ENCODE measurements at regions not wholly inside any gene's neighbourhood (a gene's known extent, or its start where the extent isn't known, plus 50 kb on each side); places are given as distances from the start of the nearest gene placed in this dataset.

- DNase-seq = no peak
Measured at GRCh38 chr19:28927456-28927855, 285.5 kb downstream of the UQCRFS1 start.

DNA sequence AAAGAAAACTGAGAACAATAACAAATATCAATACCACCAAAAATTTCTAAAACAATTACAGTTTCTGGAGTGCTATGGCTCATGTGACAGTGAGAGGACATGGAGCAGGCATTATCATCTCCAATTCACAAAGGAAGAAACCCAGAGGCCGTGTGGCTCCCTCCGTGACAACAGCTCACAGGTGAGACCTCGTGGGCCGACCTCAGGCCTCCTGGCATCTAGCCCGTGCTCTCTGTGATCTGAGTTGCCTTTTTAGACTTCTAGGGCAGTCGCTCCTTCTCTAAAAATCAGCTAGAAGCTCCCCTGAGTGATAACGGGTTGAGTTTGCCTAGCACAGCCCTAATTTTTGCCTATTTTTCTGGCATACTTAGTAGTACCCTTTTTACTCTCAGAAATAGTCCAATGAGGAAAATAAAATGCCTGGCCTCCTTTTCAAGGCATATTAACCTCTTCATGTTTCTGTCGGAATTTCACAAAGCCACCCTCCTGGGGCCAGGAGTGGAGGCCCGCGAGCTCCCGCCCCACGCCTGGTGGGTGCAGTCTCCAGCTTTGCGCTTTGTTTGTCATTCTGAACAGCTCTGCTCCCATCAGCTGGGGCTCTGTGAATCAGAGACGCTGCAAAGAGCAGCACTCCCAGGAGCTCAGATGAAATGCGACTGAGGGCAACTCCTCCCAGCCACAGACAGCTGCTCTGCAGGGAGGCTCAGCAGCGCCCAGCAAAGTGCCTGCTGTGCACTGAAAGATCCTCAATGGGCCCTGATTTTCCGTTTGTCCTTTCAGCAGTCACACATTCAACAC is 292.5 kb downstream of the UQCRFS1 start:
- DNase-seq = no peak

- no peak for DNase-seq
Measured at GRCh38 chr19:28917621-28918020, 295.3 kb downstream of the UQCRFS1 start.

DNA sequence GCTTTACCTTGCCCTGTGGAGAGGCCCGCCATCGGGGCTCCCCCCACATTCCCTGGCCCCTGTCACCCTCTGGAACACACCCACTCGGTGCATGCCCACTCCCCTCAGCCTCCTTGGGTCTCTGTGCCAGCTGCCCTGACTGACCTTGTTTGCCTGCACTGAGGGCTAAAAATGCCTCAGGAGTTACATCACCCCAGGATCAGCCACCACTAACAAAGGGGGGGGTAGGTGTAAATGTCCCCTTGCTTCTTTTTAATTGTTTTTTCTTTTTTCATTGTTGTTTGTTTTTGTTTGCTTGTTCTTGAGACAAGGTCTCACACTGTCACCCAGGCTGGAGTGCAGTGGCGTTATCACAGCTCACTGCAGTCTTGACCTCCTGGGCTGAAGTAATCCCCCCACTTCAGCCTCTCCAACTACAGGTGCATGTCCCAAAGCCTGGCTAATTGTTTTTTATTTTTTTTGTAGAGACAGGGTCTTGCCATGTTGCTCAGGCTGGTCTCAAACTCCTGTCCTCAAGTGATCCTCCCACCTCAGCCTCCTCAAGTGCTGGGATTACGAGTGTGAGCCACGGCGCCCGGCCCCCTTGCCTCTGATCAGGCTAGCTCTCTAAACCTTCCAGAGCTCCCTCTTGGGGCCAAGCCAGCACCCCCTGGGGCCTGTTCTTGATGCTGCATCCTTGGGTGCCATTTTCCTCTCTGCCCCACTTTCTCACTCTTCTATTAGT is 297.1 kb downstream of the UQCRFS1 start:
- no peak for DNase-seq

DNA sequence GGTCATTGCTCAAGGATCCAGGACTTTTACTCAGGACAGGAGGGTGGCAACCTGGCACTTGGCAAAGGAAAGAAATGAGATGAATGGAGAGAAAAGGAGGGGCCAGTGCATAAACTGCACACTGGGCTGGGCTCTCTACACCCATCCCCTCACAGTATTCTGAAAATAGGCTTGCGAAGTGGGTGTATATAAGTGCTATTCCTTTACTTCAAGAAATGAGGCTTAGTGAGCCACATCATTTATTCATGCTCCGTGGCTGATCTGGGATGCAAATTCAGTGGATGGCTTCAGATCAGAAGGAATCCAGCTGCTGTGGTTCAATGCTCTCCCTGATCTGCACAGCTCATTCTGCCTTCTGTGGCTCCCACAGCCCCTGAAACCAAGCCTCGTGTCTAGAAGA is 297.7 kb downstream of the UQCRFS1 start:
- no peak for DNase-seq

DNA sequence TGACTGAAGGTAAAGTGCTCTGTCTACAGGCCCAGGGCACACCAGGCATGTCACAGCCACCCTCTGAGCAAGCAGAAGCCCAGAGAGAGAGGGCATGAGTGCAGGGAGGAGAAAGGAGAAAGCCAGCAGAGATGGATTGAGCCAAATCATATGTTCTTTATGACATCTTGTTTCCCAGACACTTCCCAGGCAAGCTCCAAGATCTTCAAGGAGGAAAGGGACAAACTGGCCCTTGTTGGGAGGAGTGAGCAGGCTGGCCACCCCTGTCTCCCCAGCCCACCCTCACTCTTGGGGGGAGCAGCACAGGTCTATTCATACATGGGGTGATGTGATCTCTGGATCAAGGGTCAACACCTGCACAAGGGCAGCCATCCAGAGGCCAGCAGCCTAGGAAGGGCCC is 298.8 kb downstream of the UQCRFS1 start:
- no peak for DNase-seq

- no peak for DNase-seq
Measured at GRCh38 chr19:28913626-28914025, 299.3 kb downstream of the UQCRFS1 start.

- DNase-seq = no peak
Measured at GRCh38 chr19:28908941-28909340, 304.0 kb downstream of the UQCRFS1 start.

GRCh38 chr19:28907534-28907933 is 305.4 kb downstream of the UQCRFS1 start:
- DNase-seq = no peak

DNA sequence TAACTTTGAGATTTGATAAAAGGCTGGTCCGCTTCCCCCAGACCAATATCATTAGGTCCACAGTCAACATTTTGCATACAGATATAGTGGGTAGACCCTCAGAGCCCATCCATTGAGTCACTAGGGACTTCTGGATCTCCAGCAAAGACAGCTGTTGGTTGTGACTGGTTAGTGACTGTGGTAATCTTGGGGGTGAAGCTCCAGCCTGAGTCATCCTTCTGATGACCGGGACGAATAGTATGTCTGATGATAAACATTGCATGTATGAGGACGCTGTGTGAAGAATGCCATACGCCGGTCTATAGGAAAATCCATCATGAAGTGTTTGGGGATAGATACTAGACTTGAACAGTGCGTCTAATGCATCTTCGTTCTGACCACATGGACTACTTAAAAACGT is 307.0 kb downstream of the UQCRFS1 start:
- DNase-seq = no peak

DNA sequence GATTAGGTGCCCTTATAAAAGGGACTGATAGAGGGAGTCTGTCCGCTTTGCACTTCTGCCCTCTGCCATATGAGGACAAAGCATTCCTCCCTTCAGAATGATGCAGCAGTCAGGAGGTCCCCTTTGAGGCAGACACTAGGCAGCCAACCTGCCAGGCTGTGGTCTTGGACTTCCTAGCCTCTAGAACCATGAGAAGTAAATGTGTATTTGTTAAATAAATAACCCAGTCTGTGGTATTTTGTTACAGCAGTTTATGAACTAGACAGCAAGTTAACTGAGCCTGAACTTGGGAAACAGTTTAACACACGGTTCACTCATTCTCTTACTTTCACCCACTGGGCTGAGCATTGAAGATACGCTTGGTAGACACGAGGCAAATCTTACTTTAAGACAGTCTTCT is 313.2 kb downstream of the UQCRFS1 start:
- no peak for DNase-seq

DNA sequence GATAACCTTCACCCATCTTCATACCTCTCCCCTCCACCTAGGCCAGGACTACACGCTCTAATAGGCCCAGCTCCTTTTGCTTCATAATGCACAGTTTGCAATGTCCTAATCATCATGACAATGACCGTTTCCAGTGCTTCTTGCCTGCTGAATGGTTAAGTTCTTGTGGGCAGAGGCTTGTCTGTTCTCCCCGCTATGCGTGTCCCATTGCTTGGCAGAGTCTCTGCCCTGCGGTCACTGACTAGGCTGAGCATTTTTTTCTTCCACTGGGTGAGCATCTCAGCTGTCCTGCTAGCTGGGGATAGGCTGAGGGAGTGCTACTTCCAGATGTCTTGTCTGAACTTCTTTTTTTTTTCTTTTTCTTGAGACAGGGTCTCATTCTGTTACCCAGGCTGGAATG is 314.7 kb downstream of the UQCRFS1 start:
- no peak for DNase-seq

- no peak for DNase-seq
Measured at GRCh38 chr19:28889941-28890670, 322.8 kb downstream of the UQCRFS1 start.

DNA sequence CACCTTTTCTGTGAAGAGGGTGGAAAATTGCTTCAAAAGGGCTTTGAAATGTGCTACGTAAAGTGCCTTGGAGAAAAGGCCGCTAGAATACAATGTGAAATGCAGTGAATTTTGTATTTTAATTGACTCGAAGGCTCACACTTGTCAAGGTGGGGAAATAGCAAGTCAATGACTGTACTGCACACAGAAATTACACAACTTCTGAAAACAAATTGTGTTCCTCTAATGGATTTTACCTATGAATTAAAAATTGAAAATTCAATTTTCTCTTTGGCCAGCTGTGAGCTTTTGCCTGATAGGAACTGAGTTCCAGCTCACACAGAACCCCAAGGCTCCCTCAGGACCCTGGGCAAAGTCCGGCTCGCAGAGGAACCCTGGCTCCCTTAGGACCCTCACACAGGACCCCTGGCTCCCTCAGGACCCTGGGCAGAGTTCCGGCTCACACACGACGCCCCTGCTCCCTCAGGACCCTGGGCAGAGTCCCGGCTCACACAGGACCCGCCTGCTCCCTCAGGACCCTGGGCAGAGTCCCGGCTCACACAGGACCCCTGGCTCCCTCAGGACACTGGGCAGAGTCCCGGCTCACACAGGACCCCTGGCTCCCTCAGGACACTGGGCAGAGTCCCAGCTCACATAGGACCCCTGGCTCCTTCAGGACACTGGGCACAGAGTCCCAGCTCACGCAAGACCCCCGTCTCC is 324.9 kb downstream of the UQCRFS1 start:
- no peak for DNase-seq

GRCh38 chr19:28886708-28887107 is 326.2 kb downstream of the UQCRFS1 start:
- DNase-seq = no peak

DNA sequence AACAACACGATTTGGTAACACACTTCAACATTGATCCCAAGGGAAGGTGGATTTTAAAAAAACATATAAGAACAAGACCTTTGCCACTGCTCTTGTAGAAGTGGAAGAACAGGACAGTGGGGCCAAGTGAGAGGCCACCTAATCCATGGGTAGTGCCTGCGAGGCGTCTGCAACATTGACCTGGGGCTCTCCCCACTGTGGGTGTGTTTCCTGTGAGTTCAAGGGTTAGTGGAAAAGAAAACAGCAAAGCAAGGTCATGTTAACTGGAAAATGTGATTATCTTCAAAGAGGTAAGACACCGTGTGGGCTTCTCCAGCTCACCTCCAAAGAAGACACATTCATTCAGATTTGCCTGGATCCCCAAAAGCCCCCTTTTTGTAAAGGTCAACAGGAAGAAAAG is 327.0 kb downstream of the UQCRFS1 start:
- DNase-seq = no peak

DNA sequence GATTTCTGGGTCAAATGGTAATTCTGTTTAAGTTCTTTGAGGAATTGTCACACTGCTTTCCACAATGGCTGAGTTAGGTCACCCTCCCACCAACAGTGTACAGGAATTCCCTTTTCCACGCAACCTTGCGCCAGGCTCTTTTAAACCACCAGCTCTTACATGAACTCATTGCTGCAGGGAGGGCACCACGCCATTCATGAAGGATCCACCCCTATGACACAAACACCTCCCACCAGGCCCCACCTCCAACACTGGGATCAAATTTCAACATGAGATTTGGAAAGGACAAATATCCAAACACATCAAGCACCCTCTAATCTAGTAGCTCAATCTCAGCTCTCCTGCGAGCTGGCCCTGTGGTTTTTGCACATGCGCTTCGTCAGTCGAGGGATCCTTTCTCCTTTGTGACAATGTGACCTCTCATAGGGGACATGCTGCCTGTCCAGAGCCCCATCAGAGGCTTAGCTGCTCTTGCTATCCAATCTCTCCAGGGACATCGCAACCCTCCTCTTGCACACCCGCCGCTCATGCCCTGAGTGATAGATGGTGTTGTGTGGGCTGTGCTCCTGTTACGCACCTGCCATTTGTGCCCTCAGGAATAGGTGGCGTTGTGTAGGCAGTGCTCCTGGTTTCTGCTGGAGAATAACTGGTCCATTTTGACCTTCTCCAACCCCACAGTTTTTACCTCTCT is 328.0 kb downstream of the UQCRFS1 start:
- no peak for DNase-seq

- DNase-seq = no peak
Measured at GRCh38 chr19:28883241-28883693, 329.7 kb downstream of the UQCRFS1 start.

DNA sequence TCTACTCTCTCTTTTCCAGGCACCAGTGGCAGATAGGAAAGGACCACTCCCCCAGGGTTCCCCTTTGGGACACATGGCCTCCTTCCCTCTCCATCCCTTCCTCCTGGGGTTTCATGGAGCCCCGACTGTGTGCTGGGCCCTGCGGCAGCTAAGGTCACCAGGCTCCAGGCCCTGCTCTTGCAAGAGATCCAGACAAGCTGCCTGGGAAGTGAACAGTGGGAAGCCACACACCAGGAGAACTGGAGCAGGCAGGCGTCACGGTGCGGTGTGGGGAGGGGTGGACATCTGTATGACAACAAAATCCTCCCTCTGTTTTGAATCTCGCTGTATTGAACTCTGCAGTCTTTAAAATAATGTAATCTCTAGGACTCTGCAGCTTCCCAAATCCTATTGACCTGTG is 330.1 kb downstream of the UQCRFS1 start:
- no peak for DNase-seq

DNA sequence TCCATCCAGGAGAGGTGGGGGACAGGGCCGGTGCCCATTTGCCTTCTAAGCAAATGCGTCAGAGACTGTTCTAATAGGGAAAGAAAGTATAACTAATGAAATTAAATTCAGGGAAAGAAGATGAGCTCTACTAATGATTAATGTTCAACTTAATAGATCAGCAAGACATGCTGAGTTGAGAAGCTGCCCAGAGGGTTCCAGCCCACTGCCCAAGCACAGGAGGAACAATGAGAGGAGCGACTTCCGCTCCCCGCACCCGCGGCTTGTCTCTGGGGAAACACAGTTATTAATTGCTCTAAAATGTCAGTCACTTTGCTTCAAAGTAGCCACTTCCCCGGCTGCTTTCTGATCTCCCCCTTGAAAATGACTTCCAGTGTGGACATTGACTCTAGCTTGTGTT is 331.3 kb downstream of the UQCRFS1 start:
- DNase-seq = no peak

DNA sequence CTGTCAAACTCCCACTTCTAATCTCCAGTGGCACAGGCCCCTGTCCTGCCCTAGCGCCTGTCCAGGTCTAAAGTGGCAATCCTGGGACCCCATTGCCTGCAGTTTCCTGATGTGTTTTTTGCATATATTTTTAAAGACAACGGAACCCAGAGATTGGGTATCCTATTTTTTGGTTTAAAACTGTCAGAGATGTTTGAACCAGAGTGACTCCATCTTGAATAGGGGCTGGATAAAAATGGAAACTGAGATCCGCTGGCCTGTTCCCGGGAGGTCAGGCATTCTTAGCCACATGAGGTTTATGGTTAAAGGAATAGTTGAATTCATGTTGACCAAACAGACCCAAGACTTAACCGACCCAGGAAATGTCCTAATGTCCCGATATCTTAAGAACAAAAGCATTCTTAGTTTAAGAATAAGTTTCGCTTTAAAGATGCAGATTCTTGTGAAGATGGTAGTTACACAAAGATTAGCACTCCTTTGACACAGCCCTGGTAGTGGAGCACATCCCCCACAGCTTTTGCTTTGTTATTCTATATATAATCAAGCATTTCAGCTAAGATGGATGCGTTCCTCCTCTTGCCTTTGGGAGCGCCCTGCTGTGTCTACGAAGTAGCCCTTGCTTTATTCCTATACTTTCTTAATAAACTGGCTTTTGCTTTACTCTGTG is 332.1 kb downstream of the UQCRFS1 start:
- DNase-seq = no peak
